Neural progenitor cell (in vitro differentiated cells): ENCODE measurements at regions not wholly inside any gene's neighbourhood (a gene's known extent, or its start where the extent isn't known, plus 50 kb on each side); places are given as distances from the start of the nearest gene placed in this dataset.
"Not testable (repeated sequence)": the region's sequence is repeated elsewhere in the genome, so short reads cannot be mapped to it uniquely, and the experiment has no call there.

Source experiments
- DNase-seq: peaks from one replicate; pipeline ENCODE4 v3.0.0-alpha.2; 2016; ENCODE audit warnings: low spot score
- H2AFZ ChIP-seq: fragments of 200-600 bp; sonication (generic); replicated peaks from 2 replicates; pipeline ENCODE4 v1.6.1; 2016; ENCODE audit warnings: antibody characterized with exemption
- H3F3A ChIP-seq: fragments of 200-600 bp; sonication (generic); 2 replicates; pipeline ENCODE4 v1.6.1; 2016; ENCODE audit warnings: antibody characterized with exemption, low read depth
- H3K27ac ChIP-seq: fragments of 200-600 bp; sonication (generic); 2 replicates; pipeline ENCODE4 v1.5.1; 2016; ENCODE audit warnings: mild to moderate bottlenecking
- H3K27me3 ChIP-seq: fragments of 200-600 bp; sonication (generic); 2 replicates; pipeline ENCODE4 v1.6.1; 2016; ENCODE audit warnings: mild to moderate bottlenecking, moderate library complexity
- H3K36me3 ChIP-seq: fragments of 200-600 bp; sonication (generic); 2 replicates; pipeline ENCODE4 v1.5.1; 2016
- H3K4me1 ChIP-seq: fragments of 200-600 bp; sonication (generic); 2 replicates; pipeline ENCODE4 v1.6.1; 2016; ENCODE audit warnings: mixed run types
- H3K4me2 ChIP-seq: fragments of 200-600 bp; sonication (generic); 2 replicates; pipeline ENCODE4 v1.6.1; 2016
- H3K4me3 ChIP-seq: fragments of 200-600 bp; sonication (generic); 2 replicates; pipeline ENCODE4 v1.5.1; 2016
- H3K79me2 ChIP-seq: fragments of 200-600 bp; sonication (generic); 2 replicates; pipeline ENCODE4 v1.6.1; 2016; ENCODE audit warnings: low read depth
- H3K9ac ChIP-seq: fragments of 200-600 bp; sonication (generic); 2 replicates; pipeline ENCODE4 v1.6.1; 2016
- H3K9me3 ChIP-seq: fragments of 200-600 bp; sonication (generic); 2 replicates; pipeline ENCODE4 v1.5.1; 2016; ENCODE audit warnings: low read depth
- H4K20me1 ChIP-seq: fragments of 200-600 bp; sonication (generic); 2 replicates; pipeline ENCODE4 v1.6.1; 2016; ENCODE audit warnings: low read depth
- H3K27ac Mint-ChIP-seq: 3 replicates; pipeline ENCODE4 v1.8.0; 2021; ENCODE audit warnings: mixed read lengths
- H3K27me3 Mint-ChIP-seq: 2 replicates; pipeline ENCODE4 v1.8.0; 2022; ENCODE audit warnings: low read depth, mild to moderate bottlenecking, inconsistent platforms, moderate library complexity, mixed read lengths; ENCODE audit not compliant: insufficient read depth
- H3K36me3 Mint-ChIP-seq: 3 replicates; pipeline ENCODE4 v1.8.0; 2021; ENCODE audit warnings: mixed read lengths
- H3K4me1 Mint-ChIP-seq: 3 replicates; pipeline ENCODE4 v1.8.0; 2021; ENCODE audit warnings: mixed read lengths
- H3K4me3 Mint-ChIP-seq: 3 replicates; pipeline ENCODE4 v1.8.0; 2021; ENCODE audit warnings: mild to moderate bottlenecking, moderate library complexity, mixed read lengths
- H3K9me3 Mint-ChIP-seq: 3 replicates; pipeline ENCODE4 v1.8.0; 2020; ENCODE audit warnings: mixed read lengths

GRCh38 chr11:49560593-49560992, 352.2 kb upstream of the FOLH1 start:
- not testable (repeated sequence) for H3K9ac ChIP-seq, H3K4me3 Mint-ChIP-seq, H2AFZ ChIP-seq, H3K4me2 ChIP-seq, H3F3A ChIP-seq, H3K4me3 ChIP-seq, H3K27ac ChIP-seq, H3K79me2 ChIP-seq, DNase-seq, H3K4me1 Mint-ChIP-seq, H3K36me3 Mint-ChIP-seq, H3K27me3 Mint-ChIP-seq, H4K20me1 ChIP-seq, H3K27me3 ChIP-seq, H3K4me1 ChIP-seq, H3K27ac Mint-ChIP-seq, H3K36me3 ChIP-seq
- peaks cover 34% of the 10 kb centered on the region for H3K9me3 Mint-ChIP-seq
- H3K9me3 ChIP-seq: peaks cover 13% of the 10 kb centered on the region

GRCh38 chr11:49561240-49561880, 353.0 kb upstream of the FOLH1 start:
- not testable (repeated sequence) for H3K36me3 ChIP-seq, H3K4me2 ChIP-seq, H3K9ac ChIP-seq, H3F3A ChIP-seq, H3K4me1 Mint-ChIP-seq, H3K27ac Mint-ChIP-seq, H3K27me3 Mint-ChIP-seq, H3K4me3 ChIP-seq, H3K4me1 ChIP-seq, H2AFZ ChIP-seq, H3K4me3 Mint-ChIP-seq, DNase-seq, H4K20me1 ChIP-seq, H3K27ac ChIP-seq, H3K79me2 ChIP-seq, H3K36me3 Mint-ChIP-seq, H3K27me3 ChIP-seq
- peaks cover 34% of the 10 kb centered on the region for H3K9me3 Mint-ChIP-seq
- peaks cover 16% of the 10 kb centered on the region for H3K9me3 ChIP-seq

- not testable (repeated sequence) for H3K27ac Mint-ChIP-seq, H3K27me3 Mint-ChIP-seq, H3K27me3 ChIP-seq, H3K4me1 Mint-ChIP-seq, H3K36me3 Mint-ChIP-seq, H3K4me1 ChIP-seq, H3K36me3 ChIP-seq, H4K20me1 ChIP-seq, H3K4me3 ChIP-seq, H3K9ac ChIP-seq, H2AFZ ChIP-seq, H3F3A ChIP-seq, H3K79me2 ChIP-seq, H3K27ac ChIP-seq, DNase-seq, H3K4me3 Mint-ChIP-seq, H3K4me2 ChIP-seq
- peaks cover 14% of the 10 kb centered on the region for H3K9me3 ChIP-seq
- peaks cover 29% of the 10 kb centered on the region for H3K9me3 Mint-ChIP-seq
Observed at GRCh38 chr11:49562262-49562661, 353.9 kb upstream of the FOLH1 start.

- H3K4me1 ChIP-seq, H3K36me3 ChIP-seq, H3K4me2 ChIP-seq, H3K27me3 Mint-ChIP-seq, H3K9ac ChIP-seq, H3K4me1 Mint-ChIP-seq, DNase-seq, H3K27ac Mint-ChIP-seq, H3K27ac ChIP-seq, H4K20me1 ChIP-seq, H3K27me3 ChIP-seq, H3K79me2 ChIP-seq, H3K4me3 ChIP-seq, H3K4me3 Mint-ChIP-seq, H2AFZ ChIP-seq, H3F3A ChIP-seq, H3K36me3 Mint-ChIP-seq: not testable (repeated sequence)
- H3K9me3 Mint-ChIP-seq: peaks cover 11% of the 10 kb centered on the region
- H3K9me3 ChIP-seq: peaks cover 14% of the 10 kb centered on the region
Observed at GRCh38 chr11:49579492-49579891, 371.1 kb upstream of the FOLH1 start.

- H3K9me3 Mint-ChIP-seq, H3K4me3 Mint-ChIP-seq, H3K4me3 ChIP-seq, H3K36me3 Mint-ChIP-seq, H3K4me1 ChIP-seq, DNase-seq, H3F3A ChIP-seq, H3K27ac ChIP-seq, H4K20me1 ChIP-seq, H2AFZ ChIP-seq, H3K4me1 Mint-ChIP-seq, H3K27me3 Mint-ChIP-seq, H3K9ac ChIP-seq, H3K27ac Mint-ChIP-seq, H3K4me2 ChIP-seq, H3K27me3 ChIP-seq, H3K36me3 ChIP-seq, H3K9me3 ChIP-seq, H3K79me2 ChIP-seq: not testable (repeated sequence)
Observed at GRCh38 chr11:49585495-49585894, 366.7 kb upstream of the OR4C13 start.

GRCh38 chr11:49608892-49609291, 343.3 kb upstream of the OR4C13 start:
- H3K4me2 ChIP-seq, H2AFZ ChIP-seq, H3K27me3 ChIP-seq, H3K36me3 ChIP-seq, DNase-seq, H3K27ac ChIP-seq, H3K27ac Mint-ChIP-seq, H3K4me1 ChIP-seq, H4K20me1 ChIP-seq, H3K79me2 ChIP-seq, H3K27me3 Mint-ChIP-seq, H3K36me3 Mint-ChIP-seq, H3F3A ChIP-seq, H3K4me3 ChIP-seq, H3K4me1 Mint-ChIP-seq, H3K4me3 Mint-ChIP-seq, H3K9ac ChIP-seq: not testable (repeated sequence)
- peaks cover 23% of the 10 kb centered on the region for H3K9me3 ChIP-seq
- H3K9me3 Mint-ChIP-seq: peaks cover 17% of the 10 kb centered on the region

- DNase-seq, H3K27ac ChIP-seq, H3K36me3 ChIP-seq, H3K4me1 ChIP-seq, H4K20me1 ChIP-seq, H3K4me1 Mint-ChIP-seq, H3K27me3 Mint-ChIP-seq, H3F3A ChIP-seq, H3K4me2 ChIP-seq, H3K27me3 ChIP-seq, H3K27ac Mint-ChIP-seq, H3K36me3 Mint-ChIP-seq, H2AFZ ChIP-seq, H3K79me2 ChIP-seq, H3K9ac ChIP-seq, H3K4me3 ChIP-seq, H3K4me3 Mint-ChIP-seq: not testable (repeated sequence)
- peaks cover 17% of the 10 kb centered on the region for H3K9me3 Mint-ChIP-seq
- peaks cover 17% of the 10 kb centered on the region for H3K9me3 ChIP-seq
Observed at GRCh38 chr11:49623872-49624271, 328.3 kb upstream of the OR4C13 start.

GRCh38 chr11:49670705-49671104, 281.5 kb upstream of the OR4C13 start:
- not testable (repeated sequence) for H3K4me1 ChIP-seq, H4K20me1 ChIP-seq, H3K4me3 ChIP-seq, DNase-seq, H3K27me3 ChIP-seq, H3K36me3 Mint-ChIP-seq, H3F3A ChIP-seq, H3K27ac Mint-ChIP-seq, H3K4me3 Mint-ChIP-seq, H3K27ac ChIP-seq, H2AFZ ChIP-seq, H3K79me2 ChIP-seq, H3K9ac ChIP-seq, H3K4me1 Mint-ChIP-seq, H3K4me2 ChIP-seq, H3K27me3 Mint-ChIP-seq, H3K36me3 ChIP-seq
- peaks cover 13% of the 10 kb centered on the region for H3K9me3 Mint-ChIP-seq
- peaks cover 13% of the 10 kb centered on the region for H3K9me3 ChIP-seq
